ENCODE measurements at regions not wholly inside any gene's neighbourhood (a gene's known extent, or its start where the extent isn't known, plus 50 kb on each side); places are given as distances from the start of the nearest gene placed in this dataset.

GRCh38 chr13:74681891-74682290 lies 547.7 kb upstream of the KLF12 start (continued):
- TF ChIP-seq CTCF (conservative IDR thresholded peaks at IDR 0.05; ENCODE audit: low read depth in 2 of 2) (no peak), POLR2AphosphoS5 (IDR thresholded peaks at IDR 0.05; ENCODE audit: low read depth) (no peak)
- TF ChIP-seq, protein P1, sequence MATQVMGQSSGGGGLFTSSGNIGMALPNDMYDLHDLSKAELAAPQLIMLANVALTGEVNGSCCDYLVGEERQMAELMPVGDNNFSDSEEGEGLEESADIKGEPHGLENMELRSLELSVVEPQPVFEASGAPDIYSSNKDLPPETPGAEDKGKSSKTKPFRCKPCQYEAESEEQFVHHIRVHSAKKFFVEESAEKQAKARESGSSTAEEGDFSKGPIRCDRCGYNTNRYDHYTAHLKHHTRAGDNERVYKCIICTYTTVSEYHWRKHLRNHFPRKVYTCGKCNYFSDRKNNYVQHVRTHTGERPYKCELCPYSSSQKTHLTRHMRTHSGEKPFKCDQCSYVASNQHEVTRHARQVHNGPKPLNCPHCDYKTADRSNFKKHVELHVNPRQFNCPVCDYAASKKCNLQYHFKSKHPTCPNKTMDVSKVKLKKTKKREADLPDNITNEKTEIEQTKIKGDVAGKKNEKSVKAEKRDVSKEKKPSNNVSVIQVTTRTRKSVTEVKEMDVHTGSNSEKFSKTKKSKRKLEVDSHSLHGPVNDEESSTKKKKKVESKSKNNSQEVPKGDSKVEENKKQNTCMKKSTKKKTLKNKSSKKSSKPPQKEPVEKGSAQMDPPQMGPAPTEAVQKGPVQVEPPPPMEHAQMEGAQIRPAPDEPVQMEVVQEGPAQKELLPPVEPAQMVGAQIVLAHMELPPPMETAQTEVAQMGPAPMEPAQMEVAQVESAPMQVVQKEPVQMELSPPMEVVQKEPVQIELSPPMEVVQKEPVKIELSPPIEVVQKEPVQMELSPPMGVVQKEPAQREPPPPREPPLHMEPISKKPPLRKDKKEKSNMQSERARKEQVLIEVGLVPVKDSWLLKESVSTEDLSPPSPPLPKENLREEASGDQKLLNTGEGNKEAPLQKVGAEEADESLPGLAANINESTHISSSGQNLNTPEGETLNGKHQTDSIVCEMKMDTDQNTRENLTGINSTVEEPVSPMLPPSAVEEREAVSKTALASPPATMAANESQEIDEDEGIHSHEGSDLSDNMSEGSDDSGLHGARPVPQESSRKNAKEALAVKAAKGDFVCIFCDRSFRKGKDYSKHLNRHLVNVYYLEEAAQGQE (IDR thresholded peaks at IDR 0.05; ENCODE audit: unreplicated experiment), result no peak

DNA sequence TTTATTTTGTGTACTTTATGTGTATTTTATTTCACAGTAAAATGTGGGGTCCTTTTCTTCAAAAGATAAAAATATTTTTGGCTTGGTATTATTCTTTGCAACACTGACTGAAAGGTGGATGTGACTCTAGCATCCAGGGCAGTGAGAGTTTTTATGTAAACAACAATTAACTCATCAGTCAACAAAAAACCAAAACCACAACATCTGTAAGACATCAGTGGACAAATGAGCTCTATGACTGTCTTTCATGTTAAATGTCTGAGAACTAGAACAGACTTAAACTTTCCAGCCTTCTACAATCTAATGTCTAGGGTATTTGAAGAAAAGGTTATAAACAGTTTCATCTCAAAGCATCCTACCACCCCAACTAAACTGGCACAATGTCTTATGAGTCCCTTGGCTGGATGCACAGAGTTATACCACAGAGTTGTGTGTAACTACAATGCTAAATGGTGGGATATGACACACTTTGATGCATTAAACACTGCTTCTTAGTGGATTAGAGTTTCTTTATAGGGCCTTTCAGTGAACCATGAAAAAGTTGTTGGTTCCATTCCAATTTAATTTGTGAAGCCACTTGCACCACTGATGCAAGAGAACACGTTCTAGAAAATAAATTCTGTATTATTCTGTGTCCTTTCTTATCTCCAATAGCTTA lies 544.2 kb upstream of the KLF12 start:
- no peaks in the 10 kb centered on the region for H3K9me2 ChIP-seq (ENCODE audit: insufficient read depth)
- H3K4me3 ChIP-seq, result no peak overlapping the region
- no peaks in the 10 kb centered on the region for H3K79me2 ChIP-seq (replicated peaks; ENCODE audit: insufficient read depth)
- H2AFZ ChIP-seq, result no peak overlapping the region
- ATAC-seq (no peak), DNase-seq (ENCODE audit: low spot score) (no peak)
- no peaks in the 10 kb centered on the region for H3F3A ChIP-seq (replicated peaks; ENCODE audit: low read depth)
- Mint-ChIP-seq H3K27me3 (ENCODE audit: insufficient read depth, low read depth, poor library complexity) (no peaks in the 10 kb centered on the region), H3K36me3 (ENCODE audit: low read depth) (no peaks in the 10 kb centered on the region), H3K4me3 (no peak overlapping the region), H3K27ac (no peak overlapping the region), H3K4me1 (no peaks in the 10 kb centered on the region), H3K9me3 (no peaks in the 10 kb centered on the region)
- no peaks in the 10 kb centered on the region for H4K20me1 ChIP-seq (replicated peaks; ENCODE audit: insufficient read depth)
- H3K4me1 ChIP-seq (ENCODE audit: insufficient read depth), result no peaks in the 10 kb centered on the region
- H3K36me3 ChIP-seq (ENCODE audit: insufficient read depth), result no peaks in the 10 kb centered on the region
- no peak overlapping the region for H3K27ac ChIP-seq (ENCODE audit: low read depth)
- no peak overlapping the region for H3K4me2 ChIP-seq
- no peaks in the 10 kb centered on the region for H3K27me3 ChIP-seq (ENCODE audit: insufficient read depth)
- TF ChIP-seq JUNB (IDR thresholded peaks at IDR 0.05; ENCODE audit: unreplicated experiment), result no peak
- TF ChIP-seq, protein P1 (IDR thresholded peaks at IDR 0.05; ENCODE audit: unreplicated experiment), result no peak
- TF ChIP-seq CTCF (conservative IDR thresholded peaks at IDR 0.05; ENCODE audit: low read depth in 2 of 2), result no peak
- TF ChIP-seq STAT1 (IDR thresholded peaks at IDR 0.05; ENCODE audit: unreplicated experiment), result no peak
- no peak for TF ChIP-seq ZNF114 (CRISPR knock-in tag; IDR thresholded peaks at IDR 0.05)
- no peak for TF ChIP-seq POLR2AphosphoS5 (IDR thresholded peaks at IDR 0.05; ENCODE audit: low read depth)
- TF ChIP-seq EZH2 (IDR thresholded peaks at IDR 0.05; ENCODE audit: low read depth, unreplicated experiment), result no peak
- no peak for TF ChIP-seq NANOG (IDR thresholded peaks at IDR 0.05; ENCODE audit: borderline replicate concordance)
- no peak for TF ChIP-seq CREB1 (CRISPR knock-in tag; IDR thresholded peaks at IDR 0.05; ENCODE audit: low read depth)
- no peak for TF ChIP-seq ZNF331 (CRISPR knock-in tag; IDR thresholded peaks at IDR 0.05; ENCODE audit: low read depth)
- no peak for TF ChIP-seq ETS1 (IDR thresholded peaks at IDR 0.05)
